ENCODE measurements at regions not wholly inside any gene's neighbourhood (a gene's known extent, or its start where the extent isn't known, plus 50 kb on each side); places are given as distances from the start of the nearest gene placed in this dataset.

DNA sequence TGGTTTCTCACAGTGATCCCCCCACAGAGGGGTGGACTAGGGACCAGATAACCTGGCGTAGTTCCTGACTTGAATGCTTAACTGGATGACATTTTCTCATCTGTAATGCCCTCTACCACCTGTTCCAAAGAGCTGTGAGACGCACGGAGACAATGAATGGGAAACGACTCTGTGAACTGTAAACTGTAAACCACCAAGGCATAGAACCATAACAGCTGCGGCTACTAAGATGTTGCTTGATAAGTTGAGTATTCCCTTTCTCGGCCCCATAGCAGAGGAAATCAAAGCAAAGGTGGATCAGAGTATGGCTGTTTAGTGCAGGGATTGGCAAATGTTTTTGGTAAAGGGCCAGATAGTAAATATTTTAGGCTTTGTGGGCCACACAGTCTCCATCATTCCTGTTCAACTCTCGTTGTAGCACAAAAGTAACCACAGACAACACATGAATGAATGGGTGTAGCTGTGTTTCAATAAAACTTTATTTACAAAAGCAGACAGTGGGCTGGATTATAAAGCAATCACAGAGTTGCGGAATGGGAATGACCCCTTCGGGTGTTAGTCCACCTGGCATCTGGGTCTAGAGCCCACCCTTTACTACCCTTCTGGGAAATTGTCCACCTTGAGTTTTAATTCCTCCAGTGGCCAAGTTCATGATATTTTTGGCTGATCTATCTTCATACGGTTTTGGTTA, 315.2 kb downstream of the RPS6KC1 start:
- Histone ChIP-seq H3K4me3 (no peak overlapping the region), H3K4me1 (no peaks in the 10 kb centered on the region), H3K27me3 (no peaks in the 10 kb centered on the region), H3K27ac (no peak overlapping the region), H3K36me3 (no peaks in the 10 kb centered on the region), H3K9me3 (no peaks in the 10 kb centered on the region)
- no peak for ATAC-seq (ENCODE audit: low FRiP score in 2 of 2)
- WGBS, 2 donors, result 88 to 91% methylated on average over 10 of the region's 10 CpGs
- no peak for DNase-seq
- TF ChIP-seq EP300 (IDR thresholded peaks at IDR 0.05) (no peak), POLR2AphosphoS5 (IDR thresholded peaks at IDR 0.05) (no peak), POLR2A (IDR thresholded peaks at IDR 0.05) (no peak)
- TF ChIP-seq, protein P1, sequence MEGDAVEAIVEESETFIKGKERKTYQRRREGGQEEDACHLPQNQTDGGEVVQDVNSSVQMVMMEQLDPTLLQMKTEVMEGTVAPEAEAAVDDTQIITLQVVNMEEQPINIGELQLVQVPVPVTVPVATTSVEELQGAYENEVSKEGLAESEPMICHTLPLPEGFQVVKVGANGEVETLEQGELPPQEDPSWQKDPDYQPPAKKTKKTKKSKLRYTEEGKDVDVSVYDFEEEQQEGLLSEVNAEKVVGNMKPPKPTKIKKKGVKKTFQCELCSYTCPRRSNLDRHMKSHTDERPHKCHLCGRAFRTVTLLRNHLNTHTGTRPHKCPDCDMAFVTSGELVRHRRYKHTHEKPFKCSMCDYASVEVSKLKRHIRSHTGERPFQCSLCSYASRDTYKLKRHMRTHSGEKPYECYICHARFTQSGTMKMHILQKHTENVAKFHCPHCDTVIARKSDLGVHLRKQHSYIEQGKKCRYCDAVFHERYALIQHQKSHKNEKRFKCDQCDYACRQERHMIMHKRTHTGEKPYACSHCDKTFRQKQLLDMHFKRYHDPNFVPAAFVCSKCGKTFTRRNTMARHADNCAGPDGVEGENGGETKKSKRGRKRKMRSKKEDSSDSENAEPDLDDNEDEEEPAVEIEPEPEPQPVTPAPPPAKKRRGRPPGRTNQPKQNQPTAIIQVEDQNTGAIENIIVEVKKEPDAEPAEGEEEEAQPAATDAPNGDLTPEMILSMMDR (IDR thresholded peaks at IDR 0.05), result no peak

DNA sequence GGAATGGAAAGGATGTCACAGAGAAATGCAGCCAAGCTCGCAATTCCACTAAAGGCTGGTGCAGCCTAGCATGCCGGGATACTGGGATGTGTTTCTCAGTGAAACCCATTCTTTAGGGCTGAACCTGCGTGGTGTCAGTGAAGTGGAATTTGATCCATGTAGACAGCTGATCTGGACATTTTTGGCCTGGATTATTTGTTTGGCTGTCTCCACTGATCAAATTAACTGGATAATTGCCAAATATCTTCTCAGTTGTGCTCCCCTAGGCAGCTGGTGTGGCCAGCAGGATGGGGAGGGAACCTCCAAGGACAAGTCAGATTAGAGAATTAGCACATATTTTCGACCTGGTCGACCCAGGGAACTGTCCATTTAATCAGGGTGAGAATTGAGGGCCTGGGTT, 318.4 kb downstream of the RPS6KC1 start:
- ATAC-seq (ENCODE audit: low FRiP score in 2 of 2) (no peak), DNase-seq (no peak)
- no peaks in the 10 kb centered on the region for H3K27me3 ChIP-seq
- H3K27ac ChIP-seq, result no peak overlapping the region
- TF ChIP-seq, protein P1 (IDR thresholded peaks at IDR 0.05), result no peak
- TF ChIP-seq EP300 (IDR thresholded peaks at IDR 0.05), result no peak
- no peak for TF ChIP-seq POLR2A (IDR thresholded peaks at IDR 0.05)
- TF ChIP-seq POLR2AphosphoS5 (IDR thresholded peaks at IDR 0.05), result no peak
- 86 to 93% methylated on average over 5 of the region's 5 CpGs for WGBS, 2 donors
- H3K4me3 ChIP-seq, result no peak overlapping the region
- H3K4me1 ChIP-seq, result no peaks in the 10 kb centered on the region
- no peaks in the 10 kb centered on the region for H3K9me3 ChIP-seq
- H3K36me3 ChIP-seq, result no peaks in the 10 kb centered on the region

DNA sequence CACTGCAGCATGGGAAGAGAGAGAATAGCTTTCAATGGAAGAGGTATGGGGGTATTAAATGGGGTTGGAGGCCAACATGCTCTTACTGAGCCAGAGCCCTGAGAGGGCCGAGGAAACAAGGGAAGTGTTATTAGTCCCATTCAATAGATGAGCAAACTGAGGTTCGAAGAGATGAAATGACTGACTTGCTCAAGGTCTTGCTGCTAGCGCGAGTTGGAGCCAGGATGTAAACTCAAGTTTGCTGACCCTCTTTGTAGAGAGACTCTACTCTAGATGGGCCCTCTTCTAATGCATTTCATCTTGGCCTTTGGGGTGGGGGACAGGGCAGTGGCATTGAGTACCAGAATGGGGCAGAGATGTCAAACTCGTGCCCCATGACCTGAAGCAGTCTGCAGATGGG, 319.5 kb downstream of the RPS6KC1 start:
- ATAC-seq (ENCODE audit: low FRiP score in 2 of 2), result no peak
- no peaks in the 10 kb centered on the region for H3K27me3 ChIP-seq
- H3K36me3 ChIP-seq, result no peaks in the 10 kb centered on the region
- H3K4me3 ChIP-seq, result no peak overlapping the region
- WGBS, 2 donors, result 91 to 93% methylated on average over 5 of the region's 5 CpGs
- no peak for DNase-seq
- H3K4me1 ChIP-seq, result no peaks in the 10 kb centered on the region
- H3K27ac ChIP-seq, result no peak overlapping the region
- H3K9me3 ChIP-seq, result no peaks in the 10 kb centered on the region
- TF ChIP-seq POLR2A (IDR thresholded peaks at IDR 0.05), result no peak
- TF ChIP-seq POLR2AphosphoS5 (IDR thresholded peaks at IDR 0.05), result no peak
- no peak for TF ChIP-seq EP300 (IDR thresholded peaks at IDR 0.05)
- TF ChIP-seq, protein P1 (IDR thresholded peaks at IDR 0.05), result no peak

DNA sequence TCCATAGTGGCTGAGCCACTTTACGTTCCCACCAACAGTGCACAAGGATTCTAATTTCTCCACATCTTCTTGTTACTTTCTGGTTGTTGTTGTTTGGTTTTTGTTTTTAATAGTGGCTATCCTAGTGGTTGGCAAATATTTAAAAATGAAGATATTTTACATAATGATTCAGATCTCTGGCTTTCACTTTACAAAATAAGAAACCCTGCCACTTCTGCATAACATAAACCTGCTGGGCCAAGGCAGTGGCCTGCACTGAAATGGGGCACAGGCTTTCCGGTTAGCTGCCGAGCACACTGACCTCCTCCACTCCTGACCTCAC, 320.4 kb downstream of the RPS6KC1 start:
- DNase-seq (no peak), ATAC-seq (ENCODE audit: low FRiP score in 2 of 2) (no peak)
- no peaks in the 10 kb centered on the region for H3K36me3 ChIP-seq
- no peak overlapping the region for H3K4me3 ChIP-seq
- no peak for TF ChIP-seq EP300 (IDR thresholded peaks at IDR 0.05)
- TF ChIP-seq, protein P1 (IDR thresholded peaks at IDR 0.05), result no peak
- no peak for TF ChIP-seq POLR2A (IDR thresholded peaks at IDR 0.05)
- no peak for TF ChIP-seq POLR2AphosphoS5 (IDR thresholded peaks at IDR 0.05)
- no peak overlapping the region for H3K27ac ChIP-seq
- 72 to 89% methylated on average over 2 to 3 of the region's 3 CpGs for WGBS, 2 donors
- H3K9me3 ChIP-seq, result no peaks in the 10 kb centered on the region
- H3K4me1 ChIP-seq, result no peaks in the 10 kb centered on the region
- no peaks in the 10 kb centered on the region for H3K27me3 ChIP-seq
